Umbilical cord (tissue), 1 donor: ENCODE measurements at regions not wholly inside any gene's neighbourhood (a gene's known extent, or its start where the extent isn't known, plus 50 kb on each side); places are given as distances from the start of the nearest gene placed in this dataset.
"Not testable (repeated sequence)": the region's sequence is repeated elsewhere in the genome, so short reads cannot be mapped to it uniquely, and the experiment has no call there.

Experiments used
- DNase-seq: peaks from one replicate; pipeline ENCODE4 v3.0.0-alpha.2; 2015; ENCODE audit warnings: low spot score

DNA sequence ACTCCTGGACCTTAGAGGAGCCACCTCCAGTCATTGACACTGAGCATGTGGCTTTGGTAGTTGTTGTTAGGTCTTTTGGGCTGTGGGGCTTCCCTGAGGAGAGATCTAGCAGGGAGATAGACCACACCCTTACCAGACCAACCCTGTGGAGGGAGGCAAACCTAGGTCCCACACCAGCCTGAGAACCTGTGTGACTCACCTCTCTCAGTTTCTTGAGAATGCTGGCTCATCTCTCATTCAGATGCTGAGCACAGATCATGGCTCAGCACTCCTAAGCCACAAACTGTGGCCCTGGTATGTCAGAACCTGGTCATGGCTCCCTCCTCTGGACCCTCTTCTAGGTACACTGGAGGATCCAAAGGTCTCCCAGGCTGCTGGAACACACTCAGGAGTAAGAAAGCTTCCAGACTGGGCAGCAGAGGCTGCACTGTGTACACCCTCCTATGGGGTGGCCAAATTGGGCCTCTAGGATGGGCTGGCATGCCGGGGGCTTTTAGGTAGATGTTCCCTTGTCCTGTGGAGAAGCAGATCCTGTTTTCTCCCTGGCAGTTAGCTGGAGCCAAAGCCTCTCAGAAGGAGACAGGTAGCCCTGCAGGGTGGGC, 1294.5 kb downstream of the KHDRBS2 start:
- DNase-seq, result no peak

DNA sequence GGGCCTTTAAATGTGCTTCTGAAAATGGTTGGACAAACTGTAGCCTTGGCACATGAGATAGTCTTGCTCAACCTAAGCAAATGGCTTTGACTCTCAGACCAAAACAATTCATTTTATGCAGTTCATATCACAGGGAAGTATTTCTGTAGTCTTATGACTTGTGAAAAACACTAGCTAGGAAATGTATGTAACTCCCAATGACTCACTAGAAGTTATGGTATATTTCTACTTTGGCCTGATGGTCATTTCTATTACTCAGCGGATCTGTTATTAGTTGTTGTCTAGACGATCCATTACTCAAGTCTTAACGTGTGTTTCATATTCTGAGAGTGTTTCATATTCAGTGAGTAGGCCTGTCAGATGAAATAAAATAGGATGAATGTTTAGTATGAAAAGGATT, 1333.5 kb downstream of the KHDRBS2 start:
- peak; percentile 1 for DNase-seq

DNA sequence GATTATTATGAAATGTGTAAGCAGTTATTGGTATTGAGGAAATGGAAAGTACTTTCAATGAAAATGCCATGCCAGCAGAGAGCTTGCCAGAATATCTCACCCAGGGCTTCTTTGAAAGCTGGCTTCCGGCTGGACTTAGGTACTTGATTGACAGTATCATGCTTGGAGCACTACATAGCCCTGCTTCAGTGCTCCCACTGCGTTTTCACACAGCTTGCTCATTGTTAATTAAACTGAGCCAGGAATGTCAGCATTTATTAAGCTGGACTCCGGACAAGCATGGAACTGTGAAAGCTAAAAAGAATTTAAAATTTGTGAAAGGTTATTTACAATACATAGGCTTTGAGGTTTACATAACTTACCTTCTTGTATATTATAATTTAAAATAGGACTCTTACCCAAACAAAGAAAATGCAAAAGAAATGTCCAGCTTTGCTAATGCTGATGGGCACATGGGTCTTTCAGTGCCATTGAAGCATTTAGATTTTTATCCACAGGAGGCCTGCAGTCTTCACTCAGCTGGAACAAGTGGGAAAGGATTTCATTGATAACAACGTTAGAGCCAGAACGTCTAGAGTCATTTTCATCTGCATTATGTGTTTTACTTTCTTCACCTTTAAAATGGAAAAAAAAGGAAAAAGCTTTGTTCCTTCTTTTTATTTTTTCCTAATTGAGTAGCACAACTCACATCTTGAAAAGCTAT, 1335.7 kb downstream of the KHDRBS2 start:
- not testable (repeated sequence) for DNase-seq

DNA sequence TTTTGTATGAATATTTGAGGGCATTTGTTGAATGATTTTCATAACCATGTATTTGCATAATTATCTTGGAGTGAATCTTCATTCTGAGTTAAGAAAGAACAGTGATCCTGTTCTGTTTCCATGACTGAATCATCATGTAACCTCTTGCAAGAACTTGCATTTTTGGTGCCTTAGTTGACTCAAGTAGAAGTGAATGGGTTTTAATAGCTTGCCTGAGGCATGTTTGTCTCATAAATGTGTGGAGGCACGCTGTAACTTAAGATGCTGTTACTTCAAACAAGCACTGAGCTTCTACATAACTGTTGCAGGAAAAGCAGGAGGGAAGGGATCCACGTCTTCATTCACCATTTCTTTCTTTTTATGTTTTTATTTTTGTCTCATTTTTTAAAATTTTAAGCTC, 1338.6 kb downstream of the KHDRBS2 start:
- peak; percentile 59 for DNase-seq

DNA sequence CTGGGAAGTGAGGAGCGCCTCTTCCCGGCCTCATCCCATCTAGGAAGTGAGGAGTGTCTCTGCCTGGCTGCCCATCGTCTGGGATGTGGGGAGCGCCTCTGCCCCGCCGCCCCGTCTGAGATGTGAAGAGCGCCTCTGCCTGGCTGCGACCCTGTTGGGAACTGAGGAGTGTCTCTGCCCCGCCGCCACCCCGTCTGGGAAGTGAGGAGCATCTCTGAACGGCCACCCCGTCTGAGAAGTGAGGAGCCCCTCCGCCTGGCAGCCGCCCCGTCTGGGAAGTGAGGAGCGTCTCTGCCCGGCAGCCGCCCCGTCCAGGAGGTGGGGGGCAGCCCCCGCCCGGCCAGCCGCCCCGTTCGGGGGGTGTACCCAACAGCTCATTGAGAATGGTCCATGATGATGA, 1341.2 kb downstream of the KHDRBS2 start:
- not testable (repeated sequence) for DNase-seq

DNA sequence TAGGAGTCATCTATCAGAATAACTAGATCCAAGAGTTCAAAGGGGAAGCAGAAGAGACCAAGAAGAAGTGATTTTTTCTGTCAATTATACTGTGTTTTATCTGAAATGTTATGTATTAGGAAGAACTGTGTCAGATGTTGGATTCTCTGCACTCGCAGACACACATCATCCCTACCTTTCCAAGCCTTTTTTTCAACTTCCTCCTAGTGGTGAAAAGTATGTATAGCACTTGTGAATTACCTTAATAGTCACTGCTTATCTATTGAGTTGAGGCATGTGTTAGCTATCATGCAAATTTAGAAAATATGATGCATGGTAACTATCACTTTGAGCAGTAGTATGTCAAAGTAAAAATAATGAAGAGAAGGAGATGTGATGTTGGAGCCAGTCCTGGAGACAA, 1350.1 kb downstream of the KHDRBS2 start:
- DNase-seq, result not testable (repeated sequence)

DNA sequence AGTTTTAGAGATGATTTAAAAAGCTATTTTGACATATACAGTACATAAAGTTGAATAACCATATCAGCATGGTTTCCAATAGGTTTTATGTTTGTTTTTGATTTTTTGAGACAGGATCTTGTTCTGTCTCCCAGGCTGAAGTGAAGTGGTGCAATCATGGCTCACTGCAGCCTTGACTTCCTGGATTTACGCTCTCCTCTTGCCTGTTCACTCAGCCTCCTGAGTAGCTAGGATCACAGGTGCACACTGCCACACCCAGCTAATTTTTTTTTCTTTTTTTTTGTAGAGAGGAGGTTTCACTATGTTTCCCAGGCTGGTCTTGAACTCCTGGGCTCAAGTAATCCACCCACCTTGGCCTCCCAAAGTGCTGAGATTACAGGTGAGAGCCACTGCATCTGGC, 1366.4 kb downstream of the KHDRBS2 start:
- DNase-seq, result not testable (repeated sequence)

DNA sequence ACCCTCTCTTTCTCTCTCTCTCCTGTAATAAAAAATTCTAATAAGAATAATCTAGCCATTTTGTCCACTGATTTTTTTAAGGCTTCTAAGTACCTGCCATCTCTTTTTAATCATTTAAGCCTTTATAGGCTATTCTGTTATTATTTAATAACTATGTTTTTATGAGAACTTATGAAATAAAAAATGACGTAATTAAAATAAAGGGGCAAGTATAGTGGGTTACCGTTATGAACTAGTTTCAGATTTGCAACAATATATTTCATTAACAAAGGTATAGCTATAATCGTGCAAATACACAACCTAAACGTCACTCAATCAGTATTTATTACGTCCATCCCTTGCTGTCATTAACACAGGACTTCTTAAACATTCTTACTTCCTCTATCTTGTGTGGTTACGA, 1382.2 kb downstream of the KHDRBS2 start:
- not testable (repeated sequence) for DNase-seq

DNA sequence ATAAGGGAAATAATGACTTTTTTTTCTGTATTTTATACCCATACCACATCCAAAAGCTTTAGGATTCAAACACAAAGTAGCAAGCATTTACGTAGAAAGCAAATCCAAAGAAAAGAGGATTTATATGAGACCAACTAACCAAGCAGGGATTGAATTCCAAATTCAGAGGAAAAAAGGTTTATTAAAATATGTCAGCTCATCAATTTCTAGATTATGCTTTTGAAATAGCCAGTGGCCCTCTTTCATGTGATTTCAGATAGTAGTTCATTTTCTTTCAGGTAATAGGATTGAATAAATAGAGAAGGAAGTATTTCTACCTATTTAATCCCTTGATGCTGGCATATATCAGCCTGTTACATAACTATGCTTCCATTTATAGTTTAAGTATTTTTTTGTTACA, 1392.7 kb downstream of the KHDRBS2 start:
- not testable (repeated sequence) for DNase-seq

DNA sequence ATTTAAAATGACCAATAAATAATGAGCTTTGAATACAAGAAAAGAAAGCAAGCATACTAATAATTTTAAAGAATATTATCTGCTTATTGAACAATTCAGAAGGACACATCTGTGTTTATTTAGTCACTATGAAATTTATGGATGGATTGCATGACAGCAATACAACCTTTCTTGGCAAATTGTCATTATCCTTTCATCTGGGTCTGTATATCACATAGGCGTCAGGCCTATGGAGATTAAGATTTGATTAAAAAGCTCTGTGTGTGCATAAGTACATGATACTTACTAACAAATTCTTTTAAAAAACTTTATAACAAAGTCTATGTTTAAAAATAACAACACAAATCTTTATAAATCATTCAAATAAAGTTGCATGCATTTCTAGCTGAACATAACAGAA, 1394.4 kb downstream of the KHDRBS2 start:
- no peak for DNase-seq

DNA sequence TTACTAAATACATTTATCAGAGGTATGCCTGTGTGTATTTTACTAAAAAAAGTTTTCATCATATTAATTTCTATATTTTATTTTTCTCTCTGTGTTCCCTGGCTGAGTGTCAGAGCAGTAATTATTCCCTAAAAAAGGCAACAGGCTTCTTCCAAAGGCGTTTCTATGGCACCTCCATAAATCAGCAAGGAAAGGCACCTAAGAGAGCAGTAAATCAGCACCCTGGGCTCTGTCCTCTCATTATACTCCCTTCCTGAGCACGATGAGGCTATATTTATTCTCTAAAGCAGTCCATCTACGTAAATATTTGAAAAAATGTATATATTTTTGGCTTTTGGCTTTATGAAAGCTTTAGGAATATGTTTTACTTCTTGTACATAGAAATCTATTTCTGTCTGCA, 1408.6 kb downstream of the KHDRBS2 start:
- DNase-seq, result not testable (repeated sequence)

DNA sequence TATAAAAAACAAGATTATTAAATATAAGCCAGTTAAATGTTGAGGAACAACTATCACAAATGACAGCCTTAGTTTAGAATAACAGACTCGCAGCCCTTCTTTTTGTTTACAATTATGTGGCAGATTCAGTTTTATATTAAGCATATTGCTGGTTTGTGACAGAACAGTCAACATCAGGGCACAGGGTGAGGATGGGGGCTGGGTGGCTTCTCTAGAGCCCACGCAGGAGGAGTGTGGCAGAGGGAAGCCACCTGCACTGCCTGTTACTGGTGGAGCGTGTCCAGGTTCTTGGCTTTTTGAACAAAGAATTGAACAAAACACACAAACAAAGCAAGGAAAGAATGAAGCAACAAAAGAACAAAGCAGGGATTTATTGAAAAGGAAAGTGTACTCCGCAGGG, 1415.2 kb downstream of the KHDRBS2 start:
- DNase-seq, result not testable (repeated sequence)

DNA sequence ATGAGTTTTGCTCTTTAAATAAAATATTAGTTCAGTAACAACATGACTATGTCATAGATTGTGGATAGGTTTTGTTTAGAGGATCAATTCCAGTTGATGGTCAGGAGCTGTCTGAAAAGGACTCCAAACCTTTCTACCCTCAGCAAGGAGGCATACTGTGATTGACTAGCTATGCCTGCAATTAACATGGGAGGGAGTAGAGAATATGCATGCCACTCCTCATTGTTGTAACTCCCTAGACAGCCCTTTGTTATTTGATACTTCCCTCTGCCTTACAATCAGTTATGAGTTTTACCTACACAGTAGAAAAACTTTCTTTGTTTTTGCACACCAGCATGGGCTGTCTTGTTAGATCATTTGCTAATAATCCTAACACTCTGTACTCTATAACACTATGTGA, 1418.5 kb downstream of the KHDRBS2 start:
- no peak for DNase-seq

DNA sequence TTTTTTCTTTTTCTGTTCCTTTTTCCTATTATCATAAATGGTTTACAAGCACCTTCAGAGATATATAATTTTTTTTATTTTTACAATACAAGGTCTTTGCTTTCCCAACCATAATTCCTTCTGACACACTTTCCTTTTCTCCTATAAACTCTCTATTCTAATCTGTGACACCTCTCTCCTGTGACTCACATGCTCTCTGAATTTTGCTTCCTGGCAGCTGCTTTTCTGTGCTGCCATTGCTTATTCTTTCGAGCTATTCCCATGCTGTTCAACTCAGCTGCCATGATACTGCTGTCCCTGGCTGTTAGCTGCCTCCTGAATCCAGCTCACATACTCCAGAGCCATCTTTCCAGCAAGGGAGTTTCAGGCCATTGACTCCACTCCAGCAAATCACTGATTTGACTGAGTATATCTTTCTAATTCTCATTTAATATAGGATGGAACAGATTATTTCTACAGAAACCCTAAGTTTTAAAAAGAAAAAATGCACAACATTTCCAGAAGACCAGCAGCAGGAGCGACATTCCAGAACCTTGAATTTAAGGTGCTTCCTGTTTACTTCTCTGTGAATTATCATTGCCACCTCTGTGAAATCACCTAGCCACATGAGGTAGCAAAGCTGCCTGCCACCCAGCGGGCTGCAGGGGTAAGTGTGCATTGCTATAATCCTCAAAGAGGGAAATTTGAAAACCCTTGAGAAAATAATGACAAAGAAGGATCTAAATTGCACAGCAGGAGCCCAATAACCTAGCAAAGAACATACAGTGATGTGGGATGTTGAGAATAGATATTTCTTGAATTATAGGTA, 1442.6 kb downstream of the KHDRBS2 start:
- not testable (repeated sequence) for DNase-seq

DNA sequence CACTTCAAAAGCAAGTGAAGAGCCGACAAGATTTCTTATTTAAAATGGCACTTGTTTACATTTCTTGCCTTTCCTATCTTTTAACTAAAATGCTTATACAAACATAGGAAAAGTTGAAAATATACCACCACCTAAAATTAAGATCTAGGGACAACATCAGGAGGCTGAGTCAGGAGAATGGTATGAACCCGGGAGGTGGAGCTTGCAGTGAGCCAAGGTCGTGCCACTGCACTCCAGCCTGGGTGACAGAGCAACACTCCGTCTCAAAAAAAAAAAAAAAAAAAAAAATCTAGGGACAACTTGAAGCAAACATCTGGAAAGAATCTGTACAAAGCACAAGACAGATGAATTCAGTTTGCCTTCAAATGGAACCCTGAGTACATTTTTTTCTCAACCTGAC, 1455.3 kb downstream of the KHDRBS2 start:
- DNase-seq, result not testable (repeated sequence)

DNA sequence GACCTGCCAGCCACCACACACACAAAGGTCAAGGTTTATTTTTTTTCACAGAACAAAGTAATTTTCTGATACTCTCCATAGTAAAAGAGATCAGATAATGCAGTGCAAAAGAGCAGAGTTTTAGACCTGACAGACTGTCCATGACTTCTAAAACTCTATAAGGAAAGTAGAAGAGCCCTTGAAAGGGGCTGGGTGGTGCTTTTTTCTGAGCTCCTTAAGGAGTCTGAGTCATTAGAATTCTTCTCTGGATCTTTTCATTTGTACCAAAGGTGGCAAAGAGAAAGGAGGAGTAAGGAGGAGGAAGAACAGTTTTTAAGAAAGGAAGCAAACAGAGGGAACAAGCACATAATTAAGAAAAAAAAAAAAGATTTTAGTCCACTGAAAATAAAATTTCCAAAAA, 1463.4 kb downstream of the KHDRBS2 start:
- DNase-seq, result not testable (repeated sequence)

DNA sequence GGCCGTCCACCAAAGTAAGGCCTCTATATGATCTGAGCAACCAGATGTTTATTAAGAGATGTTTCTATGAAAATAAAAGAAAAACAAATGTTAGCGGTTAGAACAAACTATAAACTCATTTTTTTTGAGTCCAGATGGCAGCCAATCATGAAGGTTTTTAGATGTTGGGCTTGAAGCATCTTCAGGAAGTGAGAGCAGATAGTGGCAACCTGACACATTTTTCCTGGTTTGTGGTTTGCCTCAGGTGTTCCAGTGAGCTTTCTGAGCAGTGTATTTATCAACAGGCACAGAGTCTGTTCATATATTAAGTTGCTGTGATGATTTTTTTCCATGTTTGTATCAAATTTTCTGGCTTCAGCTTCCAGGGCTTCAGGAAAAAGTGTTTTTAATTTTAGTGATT, 1468.0 kb downstream of the KHDRBS2 start:
- not testable (repeated sequence) for DNase-seq

DNA sequence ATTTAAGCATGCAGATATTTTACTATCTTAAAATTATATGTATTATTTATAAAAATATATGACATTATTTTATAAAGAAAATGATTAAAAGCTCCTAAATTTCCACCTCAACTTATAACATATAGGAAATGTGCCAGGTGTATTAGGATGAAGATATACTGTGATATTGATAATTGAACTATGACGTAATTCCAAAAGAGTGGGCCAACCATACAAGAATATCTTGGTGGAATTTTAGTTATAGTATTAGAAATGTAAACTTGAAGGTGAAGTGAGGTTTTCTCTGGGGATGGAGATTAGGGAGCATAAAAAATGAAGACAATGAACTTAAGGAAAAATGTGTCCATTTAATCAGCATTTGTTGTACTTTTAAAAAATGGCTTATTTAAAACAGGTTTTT, 1471.2 kb downstream of the KHDRBS2 start:
- not testable (repeated sequence) for DNase-seq

DNA sequence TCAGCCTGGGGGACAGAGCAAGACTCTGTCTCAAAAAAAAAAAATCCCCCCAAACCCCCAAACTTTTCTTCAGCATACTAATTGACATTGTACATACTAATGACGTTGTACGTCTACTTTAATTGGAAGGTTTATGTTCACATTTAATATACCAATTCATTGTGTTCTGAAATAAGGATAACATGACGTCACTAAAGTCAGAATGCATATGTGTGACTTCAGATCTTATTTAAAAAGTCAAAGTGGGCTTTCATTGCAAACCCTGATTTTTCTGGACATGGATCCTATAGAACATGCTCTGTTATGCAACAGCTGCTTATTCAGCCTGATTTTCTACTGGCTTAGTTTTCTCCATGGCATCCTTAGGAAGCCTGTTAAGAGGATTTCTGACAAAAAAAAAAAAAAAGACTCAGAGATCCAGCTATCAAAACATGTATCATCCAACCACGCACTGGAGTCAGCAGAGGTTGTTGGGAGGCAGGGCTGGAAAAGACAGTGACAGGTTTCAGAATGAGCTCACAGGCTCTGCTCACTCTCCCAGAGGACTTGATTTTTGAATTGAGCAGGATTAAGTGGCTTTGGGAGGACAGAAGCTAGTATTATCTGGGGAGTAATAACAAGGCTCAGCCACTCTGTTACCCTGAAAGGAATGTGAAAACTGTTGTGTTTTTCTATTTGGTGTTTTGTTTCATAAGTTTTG, 1472.0 kb downstream of the KHDRBS2 start:
- DNase-seq, result not testable (repeated sequence)

DNA sequence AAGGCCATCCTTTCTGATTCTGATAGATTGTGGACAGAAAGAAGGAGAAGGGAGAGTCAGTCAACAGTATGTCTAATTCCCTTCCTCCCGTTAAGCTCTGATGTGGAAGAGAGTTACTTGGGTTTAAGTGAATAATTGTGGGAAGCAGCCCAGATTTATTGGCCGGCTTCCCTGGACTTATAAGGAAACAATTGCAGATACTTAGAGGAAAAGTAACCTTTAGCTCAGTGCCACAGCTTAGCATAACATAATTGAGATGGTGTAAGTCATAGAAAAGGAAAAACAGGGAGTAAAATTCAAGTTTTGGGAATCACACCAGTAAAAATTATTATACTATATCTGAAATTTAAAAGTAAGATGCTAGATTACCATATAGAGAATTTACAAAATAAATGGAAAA, 1475.8 kb downstream of the KHDRBS2 start:
- not testable (repeated sequence) for DNase-seq

DNA sequence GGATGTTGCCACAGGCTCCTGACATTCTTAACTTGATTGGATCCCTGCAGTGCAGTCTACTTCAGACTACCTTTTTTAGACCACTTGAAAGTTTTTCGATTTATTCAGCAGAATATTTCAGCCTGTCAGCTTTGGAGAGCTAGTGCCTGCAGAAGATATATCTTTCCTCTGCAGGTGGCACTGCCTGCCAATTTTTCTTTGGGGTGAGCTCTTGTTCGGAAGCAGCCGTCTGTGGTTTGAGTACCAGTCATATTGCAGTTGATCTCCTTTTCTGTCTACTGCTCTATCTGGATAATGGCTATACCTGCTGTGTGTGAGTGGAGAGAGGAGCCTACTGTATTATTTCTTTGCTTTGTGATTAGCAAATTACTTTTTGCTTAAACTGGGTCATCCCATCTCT, 1486.9 kb downstream of the KHDRBS2 start:
- not testable (repeated sequence) for DNase-seq

DNA sequence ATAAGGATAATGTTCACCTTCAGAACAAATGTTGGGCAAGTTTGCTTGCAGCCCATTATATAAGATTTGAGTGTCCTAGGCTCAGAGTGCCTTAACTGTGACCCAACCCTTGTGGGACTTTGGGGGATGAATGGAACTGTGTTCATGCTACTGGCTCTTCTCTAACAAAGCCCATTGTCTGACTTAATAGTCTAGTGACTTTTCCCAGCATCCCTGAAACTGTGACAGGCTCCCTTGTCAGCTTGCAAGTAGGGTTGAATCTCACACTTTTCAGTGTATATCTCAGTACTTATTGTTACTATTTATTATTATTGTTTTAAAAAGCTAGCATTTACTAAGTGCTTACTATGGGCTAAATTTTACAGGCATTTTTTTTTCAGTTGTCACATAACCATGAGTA, 1488.2 kb downstream of the KHDRBS2 start:
- not testable (repeated sequence) for DNase-seq
